ENCODE measurements at regions not wholly inside any gene's neighbourhood (a gene's known extent, or its start where the extent isn't known, plus 50 kb on each side); places are given as distances from the start of the nearest gene placed in this dataset.

- Histone ChIP-seq H3K27ac (ENCODE audit: low read depth, low read length) (no peak overlapping the region), H2BK20ac (ENCODE audit: low read length) (no peak overlapping the region), H3K4me1 (replicated peaks in 1 of 4; ENCODE audit: control insufficient read depth in 3 of 4, insufficient read depth in 4 of 4, low read length in 3 of 4) (peaks cover 0 to 6% (median 3%) of the 10 kb centered on the region in 4 experiments; a peak in 3 of 7 replicates), H2BK120ac (replicated peaks; ENCODE audit: low read depth, low read length) (no peak overlapping the region), H3K36me3 (ENCODE audit: control insufficient read depth in 2 of 4, insufficient read depth in 4 of 4, low read length in 3 of 4) (no peaks in the 10 kb centered on the region), H3K79me1 (ENCODE audit: low read depth, low read length) (no peaks in the 10 kb centered on the region), H3K4me2 (ENCODE audit: insufficient read depth in 1 of 2, low read depth in 2 of 2, low read length in 2 of 2) (no peak overlapping the region), H4K91ac (replicated peaks; ENCODE audit: insufficient read length, low read length) (no peak overlapping the region), H4K5ac (ENCODE audit: insufficient read length, low read depth, low read length) (no peak overlapping the region), H2AK5ac (ENCODE audit: low read depth, low read length) (no peak overlapping the region), H2BK12ac (ENCODE audit: low read depth, low read length) (no peak overlapping the region), H3K4me3 (ENCODE audit: extremely low read depth in 1 of 4, insufficient read depth in 2 of 4, low read depth in 3 of 4, low read length in 4 of 4) (no peak overlapping the region), H3K9ac (replicated peaks in 1 of 4; ENCODE audit: extremely low read depth in 1 of 4, low read depth in 3 of 4, low read length in 3 of 4) (no peak overlapping the region), H4K8ac (ENCODE audit: extremely low read depth, insufficient read depth, low read length) (no peak overlapping the region), H3K79me2 (ENCODE audit: control insufficient read depth in 1 of 2, insufficient read depth in 2 of 2, low read length in 2 of 2) (no peaks in the 10 kb centered on the region), H4K20me1 (replicated peaks in 1 of 2; ENCODE audit: control insufficient read depth in 1 of 2, insufficient read depth in 2 of 2, low read length in 2 of 2) (no peaks in the 10 kb centered on the region), H2BK5ac (ENCODE audit: low read depth, low read length) (no peak overlapping the region), H3K18ac (ENCODE audit: extremely low read depth, low read length) (no peak overlapping the region), H3K9me3 (ENCODE audit: insufficient read depth in 2 of 2, low read depth in 1 of 2, low read length in 1 of 2) (no peaks in the 10 kb centered on the region), H3K56ac (replicated peaks; ENCODE audit: insufficient read length, low read depth, low read length) (no peak overlapping the region), H3K27me3 (replicated peaks in 1 of 4; ENCODE audit: control insufficient read depth in 3 of 4, extremely low read depth in 1 of 4, insufficient read depth in 3 of 4, low read length in 3 of 4) (no peaks in the 10 kb centered on the region), H3K23ac (ENCODE audit: insufficient read length) (no peak overlapping the region), H2AFZ (ENCODE audit: low read length) (no peak overlapping the region), H3K23me2 (ENCODE audit: low read depth, low read length) (no peaks in the 10 kb centered on the region), H3K4ac (replicated peaks; ENCODE audit: insufficient read length, low read depth, low read length) (no peak overlapping the region), H2BK15ac (ENCODE audit: low read length) (no peak overlapping the region), H3K14ac (ENCODE audit: insufficient read length) (no peak overlapping the region)
- POLR2A ChIA-PET (ENCODE audit: partially characterized antibody) = no interaction called here
- CTCF ChIA-PET (ENCODE audit: partially characterized antibody) = interaction anchor here (0.5 kb wide), 1 partner anchor 414 kb away, joined by 3 read pairs; no protein-coding TSS in a partner anchor
- no peak for TF ChIP-seq USF2 (IDR thresholded peaks at IDR 0.05; ENCODE audit: low read length)
- no peak for TF ChIP-seq SAP30 (IDR thresholded peaks at IDR 0.05; ENCODE audit: insufficient read depth, insufficient replicate concordance, low read length)
- DNase-seq (ENCODE audit: low read depth in 1 of 2, low spot score in 2 of 2) (no peak), FAIRE-seq (no peak)
These were observed 1797.6 kb downstream of the LRRC4C start for GRCh38 chr11:39661890-39662289.
